ENCODE measurements at regions not wholly inside any gene's neighbourhood (a gene's known extent, or its start where the extent isn't known, plus 50 kb on each side); places are given as distances from the start of the nearest gene placed in this dataset.

GRCh38 chrX:69110116-69110530 lies 55.1 kb downstream of the PJA1 start:
- no peak for DNase-seq (ENCODE audit: low read depth, low spot score)

- no peak for DNase-seq (ENCODE audit: low read depth, low spot score)
Observed at GRCh38 chrX:69109706-69110105, 55.5 kb downstream of the PJA1 start.

- DNase-seq (ENCODE audit: low read depth, low spot score): no peak
Observed at GRCh38 chrX:69109036-69109663, 56.1 kb downstream of the PJA1 start.

GRCh38 chrX:69107747-69108401 lies 57.4 kb downstream of the PJA1 start:
- no peak for DNase-seq (ENCODE audit: low read depth, low spot score)

GRCh38 chrX:69107231-69107739 lies 58.0 kb downstream of the PJA1 start:
- no peak for DNase-seq (ENCODE audit: low read depth, low spot score)

- no peak for DNase-seq (ENCODE audit: low read depth, low spot score)
Observed at GRCh38 chrX:69104756-69105434, 60.4 kb downstream of the PJA1 start.

GRCh38 chrX:69103539-69103938 lies 61.7 kb downstream of the PJA1 start:
- DNase-seq (ENCODE audit: low read depth, low spot score): no peak

- no peak for DNase-seq (ENCODE audit: low read depth, low spot score)
Observed at GRCh38 chrX:69102612-69103194, 62.5 kb downstream of the PJA1 start.

- DNase-seq (ENCODE audit: low read depth, low spot score): no peak
Observed at GRCh38 chrX:69101683-69102251, 63.5 kb downstream of the PJA1 start.

- DNase-seq (ENCODE audit: low read depth, low spot score): no peak
Observed at GRCh38 chrX:69100478-69100877, 64.8 kb downstream of the PJA1 start.

- DNase-seq (ENCODE audit: low read depth, low spot score): no peak
Observed at GRCh38 chrX:69097451-69098236, 67.6 kb downstream of the PJA1 start.

- no peak for DNase-seq (ENCODE audit: low read depth, low spot score)
Observed at GRCh38 chrX:69096963-69097362, 68.3 kb downstream of the PJA1 start.

GRCh38 chrX:69094977-69095669 lies 70.1 kb downstream of the PJA1 start:
- DNase-seq (ENCODE audit: low read depth, low spot score): no peak

- no peak for DNase-seq (ENCODE audit: low read depth, low spot score)
Observed at GRCh38 chrX:69093960-69094871, 71.0 kb downstream of the PJA1 start.

- no peak for DNase-seq (ENCODE audit: low read depth, low spot score)
Observed at GRCh38 chrX:69090022-69090421, 75.2 kb downstream of the PJA1 start.

- DNase-seq (ENCODE audit: low read depth, low spot score): no peak
Observed at GRCh38 chrX:69089203-69089602, 76.0 kb downstream of the PJA1 start.

GRCh38 chrX:69088171-69088938 lies 76.9 kb downstream of the PJA1 start:
- no peak for DNase-seq (ENCODE audit: low read depth, low spot score)

- DNase-seq (ENCODE audit: low read depth, low spot score): no peak
Observed at GRCh38 chrX:69085826-69086225, 79.4 kb downstream of the PJA1 start.

- no peak for DNase-seq (ENCODE audit: low read depth, low spot score)
Observed at GRCh38 chrX:69085151-69085550, 80.1 kb downstream of the PJA1 start.
